ENCODE measurements at regions not wholly inside any gene's neighbourhood (a gene's known extent, or its start where the extent isn't known, plus 50 kb on each side); places are given as distances from the start of the nearest gene placed in this dataset.
"Not testable (repeated sequence)": the region's sequence is repeated elsewhere in the genome, so short reads cannot be mapped to it uniquely, and the experiment has no call there.

DNA sequence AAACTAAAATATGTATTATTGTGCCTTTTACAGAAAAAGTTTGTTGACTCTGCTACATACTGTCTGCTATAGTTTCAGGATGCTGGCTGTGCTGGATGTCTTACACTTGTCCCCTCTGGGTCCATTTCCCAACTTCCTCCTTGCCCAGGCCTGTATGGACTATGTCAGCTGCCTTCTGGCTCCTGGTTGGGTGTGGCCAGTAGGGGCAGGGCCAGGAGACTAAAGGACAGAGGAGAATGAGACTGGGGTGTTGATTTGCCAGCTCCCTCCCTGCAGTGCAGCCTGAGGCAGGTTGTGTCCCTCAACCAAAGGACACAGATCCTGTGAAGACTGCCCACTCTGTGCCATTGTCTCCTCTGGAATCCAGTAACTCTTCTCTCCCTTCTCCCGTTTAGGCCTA is 90.6 kb upstream of the UBE2E2 start:
- H3K36me3 ChIP-seq (replicated peaks; ENCODE audit: control insufficient read depth, insufficient read depth, low read length), result no peaks in the 10 kb centered on the region
- no peaks in the 10 kb centered on the region for H3K27me3 ChIP-seq (ENCODE audit: control insufficient read depth, insufficient read depth, low read length)
- DNase-seq, result no peak
- no peak overlapping the region for H3K4me3 ChIP-seq (ENCODE audit: insufficient read depth, low read depth, low read length)

DNA sequence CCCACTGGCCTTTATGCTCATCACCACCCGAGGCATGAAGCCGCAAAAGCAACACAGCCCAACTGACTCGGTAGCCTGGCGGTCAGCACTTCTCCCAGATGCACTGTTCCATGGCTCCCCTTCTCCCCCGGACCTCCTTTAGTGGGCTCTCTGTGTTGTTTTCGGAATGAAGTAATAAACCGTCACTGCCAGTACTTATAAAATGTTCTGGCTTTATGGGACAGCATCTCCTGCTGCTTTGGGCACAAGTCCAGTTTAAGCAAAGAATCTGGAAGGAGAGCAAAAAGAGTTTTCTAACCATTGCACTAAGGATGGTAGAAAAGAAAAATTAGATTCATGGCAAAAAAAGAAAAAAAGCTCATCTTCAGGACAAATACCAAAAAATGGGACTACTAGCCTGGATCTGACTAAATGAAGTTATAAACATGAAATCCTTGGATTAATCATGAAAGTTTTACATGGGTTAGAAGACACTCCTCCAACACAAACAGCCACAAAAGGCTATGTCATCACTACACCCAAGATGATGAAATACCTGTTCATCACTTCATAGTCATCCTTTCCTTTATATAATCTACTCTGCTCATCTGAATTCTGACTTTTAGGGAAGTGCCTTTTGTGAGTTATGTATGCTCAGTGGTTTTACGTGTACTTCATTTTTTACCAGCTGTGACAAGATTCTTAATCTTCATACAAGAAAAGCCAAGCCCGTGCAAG is 89.5 kb upstream of the UBE2E2 start:
- Histone ChIP-seq H3K36me3 (replicated peaks; ENCODE audit: control insufficient read depth, insufficient read depth, low read length) (no peaks in the 10 kb centered on the region), H3K4me3 (ENCODE audit: insufficient read depth, low read depth, low read length) (no peak overlapping the region), H3K27me3 (ENCODE audit: control insufficient read depth, insufficient read depth, low read length) (no peaks in the 10 kb centered on the region)
- DNase-seq, result no peak

- Histone ChIP-seq H3K36me3 (replicated peaks; ENCODE audit: control insufficient read depth, insufficient read depth, low read length) (no peaks in the 10 kb centered on the region), H3K27me3 (ENCODE audit: control insufficient read depth, insufficient read depth, low read length) (no peaks in the 10 kb centered on the region), H3K4me3 (ENCODE audit: insufficient read depth, low read depth, low read length) (no peak overlapping the region)
- DNase-seq, result no peak
These were observed 88.7 kb upstream of the UBE2E2 start for GRCh38 chr3:23114432-23114831.

- DNase-seq, result no peak
- Histone ChIP-seq H3K36me3 (replicated peaks; ENCODE audit: control insufficient read depth, insufficient read depth, low read length) (no peaks in the 10 kb centered on the region), H3K4me3 (ENCODE audit: insufficient read depth, low read depth, low read length) (no peak overlapping the region), H3K27me3 (ENCODE audit: control insufficient read depth, insufficient read depth, low read length) (no peaks in the 10 kb centered on the region)
These were observed 87.8 kb upstream of the UBE2E2 start for GRCh38 chr3:23115171-23115877.

GRCh38 chr3:23116081-23116837 is 86.9 kb upstream of the UBE2E2 start:
- Histone ChIP-seq H3K27me3 (ENCODE audit: control insufficient read depth, insufficient read depth, low read length) (no peaks in the 10 kb centered on the region), H3K4me3 (ENCODE audit: insufficient read depth, low read depth, low read length) (no peak overlapping the region), H3K36me3 (replicated peaks; ENCODE audit: control insufficient read depth, insufficient read depth, low read length) (no peaks in the 10 kb centered on the region)
- DNase-seq, result no peak

DNA sequence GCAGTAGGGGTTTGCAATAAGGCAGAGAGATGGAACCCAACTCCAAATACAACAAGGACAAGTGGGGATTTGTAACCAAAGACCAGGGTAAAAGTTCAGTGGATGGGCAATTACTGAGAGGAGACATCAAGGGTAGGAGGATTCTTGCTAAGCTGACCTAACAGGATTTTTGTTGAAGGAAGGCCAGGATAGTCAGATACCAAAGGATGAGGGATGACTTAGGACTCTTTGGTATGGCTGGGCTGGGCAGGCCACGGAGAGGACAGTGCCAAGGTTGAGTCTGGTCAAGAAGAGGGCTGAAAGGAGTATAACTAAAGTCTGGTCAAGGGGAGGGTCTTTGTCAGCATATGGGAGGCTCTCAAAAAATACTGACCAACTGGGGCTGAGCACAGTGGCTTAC is 85.3 kb upstream of the UBE2E2 start:
- Histone ChIP-seq H3K36me3 (replicated peaks; ENCODE audit: control insufficient read depth, insufficient read depth, low read length) (no peaks in the 10 kb centered on the region), H3K4me3 (ENCODE audit: insufficient read depth, low read depth, low read length) (no peak overlapping the region), H3K27me3 (ENCODE audit: control insufficient read depth, insufficient read depth, low read length) (no peaks in the 10 kb centered on the region)
- DNase-seq, result no peak

- no peak overlapping the region for H3K4me3 ChIP-seq (ENCODE audit: insufficient read depth, low read depth, low read length)
- H3K36me3 ChIP-seq (replicated peaks; ENCODE audit: control insufficient read depth, insufficient read depth, low read length), result no peaks in the 10 kb centered on the region
- H3K27me3 ChIP-seq (ENCODE audit: control insufficient read depth, insufficient read depth, low read length), result no peaks in the 10 kb centered on the region
- DNase-seq, result no peak
These were observed 75.9 kb upstream of the UBE2E2 start for GRCh38 chr3:23127196-23127595.

DNA sequence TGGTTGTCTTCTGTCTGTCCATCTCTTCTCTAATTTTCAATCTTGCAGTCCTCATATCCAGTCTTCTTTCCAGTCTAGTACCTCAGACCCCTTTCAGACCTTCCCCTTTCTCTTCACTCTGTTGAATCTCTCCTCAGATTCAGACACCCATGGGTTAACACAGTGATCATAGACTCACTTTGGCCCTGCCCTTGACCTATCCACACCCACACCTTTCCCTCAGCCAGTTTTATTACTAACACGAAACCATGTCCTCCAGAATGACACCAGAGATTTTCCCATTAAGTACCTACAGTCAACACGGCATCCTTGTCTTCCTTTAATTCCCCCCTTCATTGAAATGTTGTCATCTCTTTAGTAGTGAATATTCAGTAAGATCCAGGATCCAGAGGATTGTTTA is 74.5 kb upstream of the UBE2E2 start:
- no peaks in the 10 kb centered on the region for H3K27me3 ChIP-seq (ENCODE audit: control insufficient read depth, insufficient read depth, low read length)
- no peak for DNase-seq
- no peaks in the 10 kb centered on the region for H3K36me3 ChIP-seq (replicated peaks; ENCODE audit: control insufficient read depth, insufficient read depth, low read length)
- H3K4me3 ChIP-seq (ENCODE audit: insufficient read depth, low read depth, low read length), result no peak overlapping the region

DNA sequence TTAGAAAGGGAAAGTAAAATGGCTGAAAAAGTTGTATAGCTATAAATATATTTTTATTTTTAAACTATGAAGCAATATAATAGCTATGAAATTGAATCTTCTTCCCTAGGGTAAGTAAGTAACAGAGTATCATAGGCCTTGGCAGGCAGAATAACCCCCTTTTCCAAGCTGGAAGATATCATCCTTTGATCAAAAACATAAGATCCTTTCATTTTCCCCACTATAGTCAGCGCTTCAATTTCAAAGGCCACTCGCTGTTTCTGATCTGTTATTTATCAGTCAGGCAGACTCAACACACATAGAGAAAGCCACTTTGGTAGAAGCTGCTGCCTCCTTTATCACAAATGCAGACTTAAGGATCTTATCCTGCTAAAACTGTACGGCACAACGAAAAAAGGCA is 74.0 kb upstream of the UBE2E2 start:
- Histone ChIP-seq H3K4me3 (ENCODE audit: insufficient read depth, low read depth, low read length) (no peak overlapping the region), H3K27me3 (ENCODE audit: control insufficient read depth, insufficient read depth, low read length) (no peaks in the 10 kb centered on the region), H3K36me3 (replicated peaks; ENCODE audit: control insufficient read depth, insufficient read depth, low read length) (no peaks in the 10 kb centered on the region)
- no peak for DNase-seq

DNA sequence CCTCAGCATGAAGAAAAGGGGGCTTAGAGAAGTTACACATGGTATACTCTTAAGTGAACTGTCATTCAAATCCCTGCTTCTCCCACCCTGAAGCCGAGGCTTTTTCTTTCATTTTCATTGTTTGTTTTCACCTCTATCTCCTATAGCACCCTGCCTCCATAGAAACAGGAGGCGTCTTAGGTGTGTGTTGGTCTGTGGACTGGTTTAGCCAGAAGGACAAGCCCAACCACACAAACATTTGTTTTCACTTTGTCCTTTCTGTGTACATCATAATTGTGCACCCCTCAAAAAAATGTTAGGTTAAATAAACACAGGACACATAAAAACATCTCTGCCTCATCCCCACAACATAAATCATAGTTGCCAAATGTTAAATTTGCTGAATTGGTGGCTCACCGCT is 73.3 kb upstream of the UBE2E2 start:
- no peaks in the 10 kb centered on the region for H3K27me3 ChIP-seq (ENCODE audit: control insufficient read depth, insufficient read depth, low read length)
- H3K36me3 ChIP-seq (replicated peaks; ENCODE audit: control insufficient read depth, insufficient read depth, low read length), result no peaks in the 10 kb centered on the region
- no peak overlapping the region for H3K4me3 ChIP-seq (ENCODE audit: insufficient read depth, low read depth, low read length)
- no peak for DNase-seq

DNA sequence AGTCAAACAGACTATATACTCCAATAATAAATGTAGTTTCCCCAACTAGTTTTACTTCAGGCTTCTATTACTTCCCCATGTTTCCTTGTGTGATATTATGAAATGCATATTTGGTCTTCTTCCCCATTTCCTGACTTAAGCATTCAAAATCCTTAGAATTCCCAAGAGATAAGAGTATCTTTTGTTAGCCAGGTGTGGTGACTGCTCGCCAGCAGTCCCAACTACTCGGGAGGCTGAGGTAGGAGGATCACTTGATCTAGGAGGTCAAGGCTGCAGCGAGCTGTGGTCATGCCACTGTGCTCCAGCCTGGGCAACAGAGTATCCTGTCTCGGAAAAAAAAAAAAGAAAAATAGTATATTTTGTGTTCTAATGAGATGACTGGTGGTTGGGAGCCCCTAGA is 72.7 kb upstream of the UBE2E2 start:
- H3K27me3 ChIP-seq (ENCODE audit: control insufficient read depth, insufficient read depth, low read length), result no peaks in the 10 kb centered on the region
- no peak for DNase-seq
- H3K36me3 ChIP-seq (replicated peaks; ENCODE audit: control insufficient read depth, insufficient read depth, low read length), result no peaks in the 10 kb centered on the region

DNA sequence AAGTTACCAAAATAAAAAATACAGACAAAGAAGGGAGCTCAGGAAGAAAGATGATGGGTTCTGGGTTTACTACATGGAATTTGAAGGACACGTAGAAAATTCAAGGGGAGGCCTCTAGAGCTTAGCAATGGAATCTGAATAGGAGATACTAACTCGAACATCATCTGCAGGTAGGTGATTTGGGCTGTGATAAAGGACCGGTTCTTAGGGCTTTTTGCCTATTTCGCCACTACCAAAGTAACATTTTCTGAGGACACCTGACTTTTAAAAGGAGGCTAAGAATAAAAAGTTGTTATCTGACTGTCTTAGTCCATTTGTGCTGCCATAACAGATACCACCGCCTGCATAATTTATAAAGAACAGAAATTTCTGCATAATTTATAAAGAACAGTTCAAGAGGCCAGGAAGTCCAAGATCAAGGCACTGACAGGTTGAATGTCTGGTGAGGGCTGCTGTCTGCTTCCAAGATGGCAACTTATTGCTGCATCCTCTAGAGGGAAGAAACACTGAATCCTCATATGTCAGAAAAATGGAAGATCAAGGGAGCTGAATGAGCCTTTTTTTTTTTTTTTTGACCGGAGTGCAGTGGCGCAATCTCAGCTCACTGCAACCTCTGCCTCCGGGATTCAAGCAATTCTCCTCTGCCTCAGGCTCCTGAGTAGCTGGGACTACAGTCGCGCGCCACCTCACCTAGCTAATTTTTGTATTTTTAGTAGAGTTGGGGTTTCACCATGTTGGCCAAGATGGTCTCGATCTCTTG is 67.9 kb upstream of the UBE2E2 start:
- Histone ChIP-seq H3K4me3 (ENCODE audit: insufficient read depth, low read depth, low read length) (no peak overlapping the region), H3K36me3 (replicated peaks; ENCODE audit: control insufficient read depth, insufficient read depth, low read length) (no peaks in the 10 kb centered on the region), H3K27me3 (ENCODE audit: control insufficient read depth, insufficient read depth, low read length) (no peaks in the 10 kb centered on the region)
- DNase-seq, result no peak

More for the DNA sequence above, 72.7 kb upstream of the UBE2E2 start:
- H3K4me3 ChIP-seq (ENCODE audit: insufficient read depth, low read depth, low read length), result no peak overlapping the region

DNA sequence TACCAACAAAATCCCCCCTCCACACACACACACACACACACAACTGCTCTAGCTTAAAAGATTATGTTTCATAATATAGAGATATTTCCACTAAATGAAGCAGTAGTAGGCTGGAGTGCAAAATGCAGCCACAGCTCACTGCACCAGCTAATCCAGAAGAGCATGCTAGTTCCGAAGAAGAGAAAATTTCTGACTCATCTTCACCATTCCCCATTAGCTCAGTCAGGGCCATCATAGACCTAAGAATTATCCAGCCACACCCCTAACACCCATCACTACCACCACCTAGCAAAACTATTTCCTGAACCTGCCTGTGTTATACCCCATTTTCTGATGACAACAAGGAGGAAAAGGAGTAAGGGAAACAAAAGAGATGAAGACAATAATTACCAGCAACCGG is 67.1 kb upstream of the UBE2E2 start:
- no peak overlapping the region for H3K4me3 ChIP-seq (ENCODE audit: insufficient read depth, low read depth, low read length)
- H3K36me3 ChIP-seq (replicated peaks; ENCODE audit: control insufficient read depth, insufficient read depth, low read length), result no peaks in the 10 kb centered on the region
- H3K27me3 ChIP-seq (ENCODE audit: control insufficient read depth, insufficient read depth, low read length), result no peaks in the 10 kb centered on the region
- no peak for DNase-seq

DNA sequence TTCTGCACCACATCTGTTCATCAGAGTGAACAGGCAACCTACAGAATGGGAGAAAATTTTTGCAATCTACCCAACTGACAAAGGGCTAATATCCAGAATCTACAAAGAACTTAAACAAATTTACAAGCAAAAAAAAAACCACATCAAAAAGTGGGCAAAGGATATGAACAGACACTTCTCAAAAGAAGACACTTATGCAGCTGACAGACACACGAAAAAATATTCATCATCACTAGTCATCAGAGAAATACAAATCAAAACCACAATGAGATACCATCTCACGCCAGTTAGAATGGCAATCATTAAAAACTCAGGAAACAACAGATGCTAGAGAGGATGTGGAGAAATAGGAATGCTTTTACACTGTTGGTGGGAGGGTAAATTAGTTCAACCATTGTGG is 59.1 kb upstream of the UBE2E2 start:
- DNase-seq; H3K36me3 ChIP-seq (replicated peaks; ENCODE audit: control insufficient read depth, insufficient read depth, low read length); H3K27me3 ChIP-seq (ENCODE audit: control insufficient read depth, insufficient read depth, low read length); H3K4me3 ChIP-seq (ENCODE audit: insufficient read depth, low read depth, low read length): not testable (repeated sequence)

Measured in H7 (cell line).